ENCODE measurements at regions not wholly inside any gene's neighbourhood (a gene's known extent, or its start where the extent isn't known, plus 50 kb on each side); places are given as distances from the start of the nearest gene placed in this dataset.

DNA sequence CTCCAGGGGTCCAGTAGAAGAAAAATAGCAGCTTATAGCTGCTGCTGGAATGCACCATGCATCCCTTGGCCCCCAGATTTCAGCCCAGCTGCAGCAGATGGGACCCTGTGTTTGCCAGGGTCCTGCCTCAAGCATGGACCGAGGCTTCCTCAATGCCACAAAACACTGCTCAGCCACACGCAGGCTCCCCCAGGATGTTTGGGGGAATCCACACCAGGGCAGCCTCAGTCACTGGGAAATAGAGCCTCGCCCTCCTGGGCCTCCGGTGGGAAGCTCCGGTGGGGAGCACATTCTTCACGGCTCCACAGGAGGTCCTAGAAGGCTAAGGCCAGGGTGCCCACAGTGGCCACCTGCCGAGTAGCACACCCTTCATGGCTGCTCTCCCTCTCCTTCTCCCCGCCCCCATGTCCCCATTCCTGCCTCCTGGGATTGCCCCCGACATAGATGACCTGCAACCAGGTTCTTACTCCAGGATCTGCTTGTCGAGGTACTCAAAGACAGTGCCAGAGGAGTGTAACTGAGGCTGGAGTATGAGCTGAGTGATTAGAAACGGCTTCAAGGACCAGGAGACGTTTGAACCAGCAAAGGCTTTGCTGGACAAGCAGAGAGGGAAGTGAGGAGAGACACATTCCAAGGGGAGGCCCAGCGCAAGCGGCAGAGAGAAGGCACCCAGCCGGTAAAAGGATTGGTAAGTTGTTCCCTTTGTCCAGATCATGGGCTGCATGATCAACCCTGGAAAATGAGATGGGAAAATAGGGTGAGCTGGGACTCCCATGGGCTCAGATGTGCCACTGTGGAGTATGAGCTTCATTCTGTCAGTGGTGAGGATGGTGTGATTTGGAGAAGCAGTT lies 110.7 kb upstream of the UQCRFS1 start:
- TF ChIP-seq ZBTB7A (IDR thresholded peaks at IDR 0.05; ENCODE audit: low read depth) (no peak), YY1 (IDR thresholded peaks at IDR 0.05; ENCODE audit: low read depth) (no peak), EP300 (IDR thresholded peaks at IDR 0.05; ENCODE audit: borderline replicate concordance) (no peak), FOXM1 (IDR thresholded peaks at IDR 0.05; ENCODE audit: borderline replicate concordance, low read depth) (no peak), TAF1 (IDR thresholded peaks at IDR 0.05; ENCODE audit: low read depth) (no peak), RAD21 (IDR thresholded peaks at IDR 0.05; ENCODE audit: low read depth) (no peak), TCF12 (IDR thresholded peaks at IDR 0.05; ENCODE audit: low read depth) (no peak), CREB1 (IDR thresholded peaks at IDR 0.05; ENCODE audit: low read depth) (no peak)
- TF ChIP-seq, protein P1, sequence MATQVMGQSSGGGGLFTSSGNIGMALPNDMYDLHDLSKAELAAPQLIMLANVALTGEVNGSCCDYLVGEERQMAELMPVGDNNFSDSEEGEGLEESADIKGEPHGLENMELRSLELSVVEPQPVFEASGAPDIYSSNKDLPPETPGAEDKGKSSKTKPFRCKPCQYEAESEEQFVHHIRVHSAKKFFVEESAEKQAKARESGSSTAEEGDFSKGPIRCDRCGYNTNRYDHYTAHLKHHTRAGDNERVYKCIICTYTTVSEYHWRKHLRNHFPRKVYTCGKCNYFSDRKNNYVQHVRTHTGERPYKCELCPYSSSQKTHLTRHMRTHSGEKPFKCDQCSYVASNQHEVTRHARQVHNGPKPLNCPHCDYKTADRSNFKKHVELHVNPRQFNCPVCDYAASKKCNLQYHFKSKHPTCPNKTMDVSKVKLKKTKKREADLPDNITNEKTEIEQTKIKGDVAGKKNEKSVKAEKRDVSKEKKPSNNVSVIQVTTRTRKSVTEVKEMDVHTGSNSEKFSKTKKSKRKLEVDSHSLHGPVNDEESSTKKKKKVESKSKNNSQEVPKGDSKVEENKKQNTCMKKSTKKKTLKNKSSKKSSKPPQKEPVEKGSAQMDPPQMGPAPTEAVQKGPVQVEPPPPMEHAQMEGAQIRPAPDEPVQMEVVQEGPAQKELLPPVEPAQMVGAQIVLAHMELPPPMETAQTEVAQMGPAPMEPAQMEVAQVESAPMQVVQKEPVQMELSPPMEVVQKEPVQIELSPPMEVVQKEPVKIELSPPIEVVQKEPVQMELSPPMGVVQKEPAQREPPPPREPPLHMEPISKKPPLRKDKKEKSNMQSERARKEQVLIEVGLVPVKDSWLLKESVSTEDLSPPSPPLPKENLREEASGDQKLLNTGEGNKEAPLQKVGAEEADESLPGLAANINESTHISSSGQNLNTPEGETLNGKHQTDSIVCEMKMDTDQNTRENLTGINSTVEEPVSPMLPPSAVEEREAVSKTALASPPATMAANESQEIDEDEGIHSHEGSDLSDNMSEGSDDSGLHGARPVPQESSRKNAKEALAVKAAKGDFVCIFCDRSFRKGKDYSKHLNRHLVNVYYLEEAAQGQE (IDR thresholded peaks at IDR 0.05; ENCODE audit: low read depth), result no peak
- TF ChIP-seq, protein P2, sequence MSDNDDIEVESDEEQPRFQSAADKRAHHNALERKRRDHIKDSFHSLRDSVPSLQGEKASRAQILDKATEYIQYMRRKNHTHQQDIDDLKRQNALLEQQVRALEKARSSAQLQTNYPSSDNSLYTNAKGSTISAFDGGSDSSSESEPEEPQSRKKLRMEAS (IDR thresholded peaks at IDR 0.05), result no peak

DNA sequence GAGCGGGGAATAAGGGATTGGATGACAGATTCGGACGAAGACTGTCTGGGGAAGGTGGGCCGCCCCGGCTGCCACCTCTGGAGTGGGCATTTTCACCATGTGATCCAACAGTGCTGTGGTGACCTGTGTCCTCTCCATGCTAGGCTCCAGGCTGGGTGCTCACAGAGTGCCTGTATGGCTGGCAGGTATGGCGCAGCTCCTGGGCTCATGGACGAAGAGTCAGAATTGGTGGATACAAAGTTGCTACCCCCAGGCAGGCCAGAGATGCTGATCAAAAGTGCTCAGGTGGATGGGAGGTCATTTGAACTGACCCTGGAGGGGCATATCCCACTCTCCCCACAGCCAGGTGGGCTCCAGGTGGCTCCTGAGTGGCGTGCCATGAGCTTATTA lies 111.3 kb upstream of the UQCRFS1 start:
- TF ChIP-seq NFIC (IDR thresholded peaks at IDR 0.05) (no peak), FOXM1 (IDR thresholded peaks at IDR 0.05; ENCODE audit: borderline replicate concordance, low read depth) (no peak), TAF1 (IDR thresholded peaks at IDR 0.05; ENCODE audit: low read depth) (no peak), TEAD4 (IDR thresholded peaks at IDR 0.05) (no peak), TCF12 (IDR thresholded peaks at IDR 0.05; ENCODE audit: low read depth) (no peak), RAD21 (IDR thresholded peaks at IDR 0.05; ENCODE audit: low read depth) (no peak)
- TF ChIP-seq, protein P3, sequence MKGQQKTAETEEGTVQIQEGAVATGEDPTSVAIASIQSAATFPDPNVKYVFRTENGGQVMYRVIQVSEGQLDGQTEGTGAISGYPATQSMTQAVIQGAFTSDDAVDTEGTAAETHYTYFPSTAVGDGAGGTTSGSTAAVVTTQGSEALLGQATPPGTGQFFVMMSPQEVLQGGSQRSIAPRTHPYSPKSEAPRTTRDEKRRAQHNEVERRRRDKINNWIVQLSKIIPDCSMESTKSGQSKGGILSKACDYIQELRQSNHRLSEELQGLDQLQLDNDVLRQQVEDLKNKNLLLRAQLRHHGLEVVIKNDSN (IDR thresholded peaks at IDR 0.05), result no peak
- TF ChIP-seq, protein P1 (IDR thresholded peaks at IDR 0.05; ENCODE audit: low read depth), result no peak
- TF ChIP-seq, protein P2 (IDR thresholded peaks at IDR 0.05), result no peak

DNA sequence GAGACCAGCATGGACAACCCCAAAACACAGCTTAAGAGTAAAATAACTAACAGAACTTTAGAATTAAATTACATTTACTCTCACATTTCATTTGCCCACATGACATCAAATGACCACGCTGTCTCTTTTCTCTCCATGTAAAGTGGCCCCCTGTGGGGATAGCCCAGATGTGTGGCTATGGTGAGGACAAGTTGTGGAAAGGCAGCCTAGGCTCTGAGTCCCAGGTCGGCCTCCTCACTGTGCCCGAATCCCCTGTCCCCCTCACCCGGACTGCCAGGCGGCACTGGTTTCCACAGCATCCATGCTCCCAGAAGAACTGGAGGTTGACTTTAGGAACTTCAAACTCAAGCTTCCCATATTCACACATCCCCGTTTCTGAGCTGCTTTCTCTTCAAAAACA lies 111.8 kb upstream of the UQCRFS1 start:
- no peak for TF ChIP-seq TEAD4 (IDR thresholded peaks at IDR 0.05)
- no peak for TF ChIP-seq EGR1 (IDR thresholded peaks at IDR 0.05)
- no peak for TF ChIP-seq TAF1 (IDR thresholded peaks at IDR 0.05; ENCODE audit: low read depth)
- TF ChIP-seq CREB1 (IDR thresholded peaks at IDR 0.05; ENCODE audit: low read depth), result no peak
- TF ChIP-seq CEBPB (IDR thresholded peaks at IDR 0.05), result no peak
- TF ChIP-seq, protein P2 (IDR thresholded peaks at IDR 0.05), result no peak
- TF ChIP-seq, protein P1 (IDR thresholded peaks at IDR 0.05; ENCODE audit: low read depth), result no peak
- TF ChIP-seq ZBTB7A (IDR thresholded peaks at IDR 0.05; ENCODE audit: low read depth), result no peak
- no peak for TF ChIP-seq NFIC (IDR thresholded peaks at IDR 0.05)
- no peak for TF ChIP-seq EP300 (IDR thresholded peaks at IDR 0.05; ENCODE audit: borderline replicate concordance)
- TF ChIP-seq, protein P3 (IDR thresholded peaks at IDR 0.05), result no peak
- TF ChIP-seq RAD21 (IDR thresholded peaks at IDR 0.05; ENCODE audit: low read depth), result no peak
